A549 (cell line): ENCODE measurements at regions not wholly inside any gene's neighbourhood (a gene's known extent, or its start where the extent isn't known, plus 50 kb on each side); places are given as distances from the start of the nearest gene placed in this dataset.

Experiments
- BCL3 ChIP-seq: fragments of >200 bp; sonication (Bioruptor Twin); formaldehyde crosslinking; IDR thresholded peaks from 3 replicates; pipeline ENCODE4 v1.6.1; 2016
- CBX2 ChIP-seq: fragments of 200-600 bp; sonication (generic); IDR thresholded peaks from 2 replicates; pipeline ENCODE4 v1.6.1; 2016; ENCODE audit warnings: low read depth, mild to moderate bottlenecking, borderline replicate concordance
- CEBPB ChIP-seq, 2 experiments: fragments of >200 bp in 1 of 2; sonication (Bioruptor Twin) in 1 of 2; formaldehyde crosslinking in 1 of 2; IDR thresholded peaks; 2 replicates each; pipeline ENCODE4 v1.6.1; 2012 to 2016
- CTCF ChIP-seq: fragments of >200 bp; sonication (Bioruptor Twin); formaldehyde crosslinking; IDR thresholded peaks from 3 replicates; pipeline ENCODE4 v1.5.1; 2016
- EP300 ChIP-seq, 2 experiments: fragments of >200 bp; sonication (Bioruptor Twin); formaldehyde crosslinking; IDR thresholded peaks; 2 replicates in 1 of 2; 3 replicates in 1 of 2; pipeline ENCODE4 v1.6.1; 2016 to 2017
- POLR2A ChIP-seq: IDR thresholded peaks from 2 replicates; pipeline ENCODE4 v1.6.1; 2012; ENCODE audit warnings: mild to moderate bottlenecking, low read length
- RARB ChIP-seq: fragments of 250-450 bp; sonication (Bioruptor Pico); IDR thresholded peaks from 2 replicates; pipeline ENCODE4 v1.8.0; 2021; ENCODE audit warnings: mild to moderate bottlenecking, moderate library complexity
- SMC3 ChIP-seq: fragments of >200 bp; sonication (Bioruptor Twin); formaldehyde crosslinking; IDR thresholded peaks from 3 replicates; pipeline ENCODE4 v1.6.1; 2018; ENCODE audit warnings: inconsistent platforms
- SREBF2 ChIP-seq: fragments of 450-650 bp; IDR thresholded peaks from 2 replicates; pipeline ENCODE4 v1.6.1; 2014; ENCODE audit warnings: mild to moderate bottlenecking, moderate library complexity
- ZFP36 ChIP-seq: fragments of 450-650 bp; IDR thresholded peaks from 2 replicates; pipeline ENCODE4 v1.6.1; 2014; ENCODE audit warnings: borderline replicate concordance; ENCODE audit not compliant: partially characterized antibody

GRCh38 chr6:139536751-139537617 lies 162.5 kb upstream of the CITED2 start:
- no peak for TF ChIP-seq CTCF
- TF ChIP-seq CBX2 = no peak
- TF ChIP-seq RARB (CRISPR knock-in tag) = no peak
- no peak for TF ChIP-seq CEBPB (IDR thresholded peaks at IDR 0.05)
- TF ChIP-seq SMC3 = no peak
- TF ChIP-seq POLR2A = no peak
- no peak for TF ChIP-seq EP300 (IDR thresholded peaks at IDR 0.05)
- TF ChIP-seq SREBF2 = no peak
- no peak for TF ChIP-seq ZFP36
- TF ChIP-seq BCL3 = no peak
